Epithelial cell of proximal tubule (primary cell): ENCODE measurements at regions not wholly inside any gene's neighbourhood (a gene's known extent, or its start where the extent isn't known, plus 50 kb on each side); places are given as distances from the start of the nearest gene placed in this dataset.
"Not testable (repeated sequence)": the region's sequence is repeated elsewhere in the genome, so short reads cannot be mapped to it uniquely, and the experiment has no call there.

Experiments used
- DNase-seq: peaks from one replicate; pipeline ENCODE4 v3.0.0-alpha.2; 2011; ENCODE audit warnings: low read depth
- H3K4me3 ChIP-seq: 2 replicates; pipeline ENCODE4 v1.5.1; 2011; ENCODE audit warnings: low read depth, mild to moderate bottlenecking, low read length
- TF ChIP-seq, protein P1 (sequence below): conservative IDR thresholded peaks from 2 replicates; pipeline ENCODE4 v1.5.1; 2012; ENCODE audit warnings: low read depth, mild to moderate bottlenecking, low read length

DNA sequence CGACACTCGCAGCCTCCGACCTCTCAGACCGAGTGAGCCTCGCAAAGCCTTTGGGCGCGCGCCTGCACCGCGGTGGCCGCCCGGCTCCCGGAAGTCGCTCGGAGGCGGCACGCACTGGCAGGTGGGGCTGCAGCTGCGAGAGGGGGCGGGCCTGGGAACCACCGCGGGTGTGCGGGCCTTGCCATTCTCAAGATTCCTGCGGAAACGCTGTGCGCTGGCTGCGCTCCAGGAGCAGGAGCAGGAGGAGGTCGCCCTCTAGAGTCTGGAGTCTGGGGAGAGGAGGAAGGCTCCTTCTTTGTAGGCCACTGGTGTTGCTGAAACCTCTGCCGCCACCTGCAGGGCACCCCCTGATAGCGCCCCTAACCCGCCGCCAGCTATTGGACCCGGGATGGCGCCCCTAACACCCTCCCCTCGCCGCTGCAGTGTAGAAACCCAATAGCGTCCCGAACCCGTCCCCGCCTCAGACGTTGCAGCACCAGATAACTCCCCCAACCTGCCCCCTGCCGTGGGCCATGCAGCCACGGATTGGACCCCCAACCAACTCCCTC lies 230.6 kb downstream of the LIPI start:
- peak; percentile 23 for DNase-seq
- peak overlapping the region; percentile 57 for H3K4me3 ChIP-seq

DNA sequence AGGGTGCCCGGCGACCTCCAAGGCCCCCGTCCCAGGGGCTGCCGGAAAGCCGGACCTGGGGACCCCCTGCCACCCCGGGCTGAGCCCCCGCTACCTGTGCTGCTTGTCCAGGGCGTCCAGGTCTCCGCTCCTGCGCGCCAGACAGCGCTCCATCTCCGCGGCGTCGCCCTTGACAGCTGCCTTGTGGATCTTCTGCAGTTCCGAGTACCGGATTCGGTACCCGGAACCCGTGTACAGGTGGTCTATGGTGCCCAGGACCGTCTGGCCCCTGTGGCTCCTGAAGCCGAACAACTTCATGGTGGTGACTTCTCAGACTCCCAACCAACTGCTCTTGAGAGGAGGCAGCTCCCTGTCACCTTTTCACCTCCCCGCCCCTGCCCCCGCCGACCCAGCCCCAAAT lies 231.1 kb downstream of the LIPI start:
- peak overlapping the region; percentile 57 for H3K4me3 ChIP-seq

More for the DNA sequence above, 230.6 kb downstream of the LIPI start:
- TF ChIP-seq, protein P1, sequence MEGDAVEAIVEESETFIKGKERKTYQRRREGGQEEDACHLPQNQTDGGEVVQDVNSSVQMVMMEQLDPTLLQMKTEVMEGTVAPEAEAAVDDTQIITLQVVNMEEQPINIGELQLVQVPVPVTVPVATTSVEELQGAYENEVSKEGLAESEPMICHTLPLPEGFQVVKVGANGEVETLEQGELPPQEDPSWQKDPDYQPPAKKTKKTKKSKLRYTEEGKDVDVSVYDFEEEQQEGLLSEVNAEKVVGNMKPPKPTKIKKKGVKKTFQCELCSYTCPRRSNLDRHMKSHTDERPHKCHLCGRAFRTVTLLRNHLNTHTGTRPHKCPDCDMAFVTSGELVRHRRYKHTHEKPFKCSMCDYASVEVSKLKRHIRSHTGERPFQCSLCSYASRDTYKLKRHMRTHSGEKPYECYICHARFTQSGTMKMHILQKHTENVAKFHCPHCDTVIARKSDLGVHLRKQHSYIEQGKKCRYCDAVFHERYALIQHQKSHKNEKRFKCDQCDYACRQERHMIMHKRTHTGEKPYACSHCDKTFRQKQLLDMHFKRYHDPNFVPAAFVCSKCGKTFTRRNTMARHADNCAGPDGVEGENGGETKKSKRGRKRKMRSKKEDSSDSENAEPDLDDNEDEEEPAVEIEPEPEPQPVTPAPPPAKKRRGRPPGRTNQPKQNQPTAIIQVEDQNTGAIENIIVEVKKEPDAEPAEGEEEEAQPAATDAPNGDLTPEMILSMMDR, result peak; percentile 44

DNA sequence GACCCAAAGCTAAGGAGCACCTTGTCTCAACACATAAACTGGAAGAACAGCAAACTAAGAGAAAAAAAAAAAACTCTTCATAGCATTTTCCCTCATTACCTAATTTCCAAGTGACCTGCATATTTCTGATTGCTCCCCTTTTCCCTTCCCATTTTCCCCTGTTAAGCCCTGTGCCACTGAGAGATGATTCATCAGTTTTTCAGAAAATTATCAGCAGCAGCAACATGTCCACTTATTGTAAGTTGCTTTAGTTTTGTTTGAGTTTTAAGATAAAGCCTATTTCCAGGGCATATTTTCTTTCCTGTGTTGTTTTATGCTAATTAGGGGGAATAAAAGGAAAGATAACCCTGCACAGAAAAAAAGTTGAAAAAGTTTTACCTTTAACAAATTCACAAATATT lies 236.2 kb downstream of the LIPI start:
- not testable (repeated sequence) for DNase-seq, H3K4me3 ChIP-seq

More for the DNA sequence above, 231.1 kb downstream of the LIPI start:
- DNase-seq, result not testable (repeated sequence)

DNA sequence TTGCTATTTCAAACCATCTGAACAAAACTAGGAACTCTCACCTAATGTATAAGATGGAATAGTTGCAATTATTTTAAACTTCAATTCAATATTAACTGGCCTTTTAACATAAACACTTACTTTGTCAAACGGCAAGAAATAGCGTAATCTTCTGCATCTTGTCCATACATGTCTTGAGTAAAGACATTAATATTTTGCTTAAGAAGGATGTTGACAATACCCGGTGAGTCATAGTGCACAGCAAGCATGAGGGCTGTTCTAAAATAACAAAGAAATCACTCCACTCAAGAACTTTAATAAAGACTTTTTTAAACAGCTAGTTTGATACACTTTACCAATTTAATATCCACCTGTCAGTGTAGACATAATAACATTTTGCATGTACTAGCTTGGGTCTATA lies 240.9 kb downstream of the LIPI start:
- not testable (repeated sequence) for H3K4me3 ChIP-seq, DNase-seq

DNA sequence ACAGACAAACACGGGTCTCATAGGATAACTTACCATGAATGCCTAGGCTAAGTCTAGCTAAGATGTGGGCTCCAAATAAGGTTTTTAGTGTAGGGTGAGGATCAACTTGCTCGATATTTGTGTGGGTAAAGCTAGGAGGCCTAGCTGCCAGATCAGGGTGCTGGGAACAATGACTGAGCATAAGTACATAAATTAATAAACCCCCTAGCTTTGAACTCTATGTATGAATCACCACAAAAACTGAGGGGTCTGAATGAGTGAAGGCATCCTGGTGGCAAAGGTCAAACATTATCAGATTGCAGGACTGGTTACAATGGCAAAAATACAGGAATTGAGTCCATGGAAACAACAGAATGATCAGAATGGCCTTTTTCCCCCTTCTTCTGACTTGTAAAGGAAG lies 241.8 kb downstream of the LIPI start:
- H3K4me3 ChIP-seq, DNase-seq: not testable (repeated sequence)

DNA sequence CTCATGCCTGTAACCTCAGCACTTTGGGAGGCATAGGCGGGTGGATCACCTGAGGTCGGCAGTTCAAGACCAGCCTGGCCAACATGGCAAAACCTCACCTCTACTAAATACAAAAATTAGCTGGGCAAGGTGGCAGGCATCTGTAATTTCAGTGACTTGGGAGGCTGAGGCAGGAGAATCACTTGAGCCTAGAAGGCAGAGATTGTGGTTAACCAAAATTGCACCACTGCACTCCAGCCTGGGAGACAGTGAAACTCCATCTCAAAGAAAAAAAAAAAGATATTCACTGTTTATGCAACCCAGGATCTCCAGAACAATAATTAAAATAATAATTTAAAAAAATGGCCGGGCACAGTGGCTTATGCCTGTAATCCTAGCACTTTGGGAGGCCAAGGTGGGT lies 247.5 kb downstream of the LIPI start:
- H3K4me3 ChIP-seq, DNase-seq: not testable (repeated sequence)

DNA sequence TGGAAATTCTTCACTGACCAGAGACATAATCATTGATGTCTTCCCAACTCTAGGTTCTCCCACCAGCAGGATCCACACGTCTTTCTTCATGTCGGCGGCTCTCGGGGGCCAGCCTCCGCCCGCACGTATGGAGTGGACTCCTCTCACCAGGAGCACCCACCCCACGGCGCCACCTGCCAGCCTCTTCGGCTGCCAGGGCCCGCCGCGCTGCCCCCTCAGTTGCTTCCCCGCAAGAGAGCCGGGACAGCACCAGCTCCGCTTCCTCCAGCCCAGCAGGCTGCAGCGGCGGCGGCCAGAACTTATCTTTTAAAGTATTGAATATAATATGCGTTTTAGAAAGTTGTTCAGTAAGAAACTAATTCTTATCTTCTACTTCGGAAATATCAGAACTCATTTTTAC lies 273.5 kb downstream of the LIPI start:
- TF ChIP-seq, protein P1, result no peak
- no peak overlapping the region for H3K4me3 ChIP-seq

DNA sequence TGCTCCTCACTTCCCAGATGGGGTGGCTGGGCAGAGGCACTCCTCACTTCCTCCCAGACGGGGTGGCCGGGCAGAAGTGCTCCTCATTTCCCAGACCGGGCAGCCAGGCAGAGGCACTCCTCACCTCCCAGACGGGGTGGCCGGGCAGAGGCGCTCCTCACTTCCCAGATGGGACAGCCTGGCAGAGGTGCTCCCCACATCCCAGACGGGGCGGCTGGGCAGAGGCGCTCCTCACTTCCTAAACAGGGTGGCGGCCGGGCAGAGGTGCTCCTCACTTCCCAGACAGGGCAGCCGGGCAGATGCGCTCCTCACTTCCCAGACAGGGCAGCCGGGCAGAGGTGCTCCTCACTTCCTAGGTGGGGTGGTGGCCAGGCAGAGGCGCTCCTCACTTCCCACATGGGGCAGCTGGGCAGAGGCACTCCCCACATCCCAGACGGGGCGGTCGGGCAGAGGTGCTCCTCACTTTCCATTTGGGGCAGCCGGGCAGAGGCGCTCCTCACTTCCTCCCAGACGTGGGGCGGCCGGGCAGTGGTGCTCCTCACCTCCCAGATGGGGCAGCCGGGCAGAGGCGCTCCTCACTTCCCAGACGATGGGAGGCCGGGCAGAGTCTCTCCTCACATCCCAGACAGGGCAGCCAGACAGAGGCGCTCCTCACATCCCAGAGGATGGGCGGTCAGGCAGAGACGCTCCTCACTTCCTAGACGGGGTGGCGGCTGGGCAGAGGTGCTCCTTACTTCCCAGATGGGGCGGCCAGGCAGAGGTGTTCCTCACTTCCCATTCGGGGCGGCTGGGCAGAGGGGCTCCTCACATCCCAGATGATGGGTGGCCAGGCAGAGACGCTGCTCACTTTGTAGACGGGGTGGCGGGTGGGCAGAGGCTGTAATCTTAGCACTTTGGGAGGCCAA lies 274.5 kb downstream of the LIPI start:
- DNase-seq, H3K4me3 ChIP-seq: not testable (repeated sequence)

More for the DNA sequence above, 273.5 kb downstream of the LIPI start:
- no peak for DNase-seq

DNA sequence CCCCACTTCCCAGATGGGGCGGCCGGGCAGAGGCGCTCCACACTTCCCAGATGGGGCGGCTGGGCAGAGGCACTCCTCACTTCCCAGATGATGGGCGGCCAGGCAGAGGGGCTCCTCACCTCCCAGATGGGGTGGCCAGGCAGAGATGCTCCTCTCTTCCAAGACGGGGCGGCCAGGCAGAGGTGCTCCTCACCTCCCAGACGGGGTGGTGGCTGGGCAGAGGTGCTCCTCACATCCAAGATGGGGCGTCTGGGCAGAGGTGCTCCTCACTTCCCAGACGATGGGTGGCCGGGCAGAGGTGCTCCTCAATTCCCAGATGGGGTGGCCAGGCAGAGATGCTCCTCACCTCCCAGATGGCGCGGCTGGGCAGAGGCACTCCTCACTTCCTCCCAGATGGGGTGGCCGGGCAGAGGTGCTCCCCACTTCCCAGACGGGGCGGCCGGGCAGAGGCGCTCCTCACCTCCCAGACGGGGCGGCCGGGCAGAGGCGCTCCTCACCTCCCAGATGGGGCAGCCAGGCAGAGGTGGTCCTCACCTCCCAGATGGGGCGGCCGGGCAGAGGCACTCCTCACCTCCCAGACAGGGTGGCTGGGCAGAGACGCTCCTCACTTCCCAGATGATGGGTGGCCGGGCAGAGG lies 275.2 kb downstream of the LIPI start:
- H3K4me3 ChIP-seq, DNase-seq: not testable (repeated sequence)

DNA sequence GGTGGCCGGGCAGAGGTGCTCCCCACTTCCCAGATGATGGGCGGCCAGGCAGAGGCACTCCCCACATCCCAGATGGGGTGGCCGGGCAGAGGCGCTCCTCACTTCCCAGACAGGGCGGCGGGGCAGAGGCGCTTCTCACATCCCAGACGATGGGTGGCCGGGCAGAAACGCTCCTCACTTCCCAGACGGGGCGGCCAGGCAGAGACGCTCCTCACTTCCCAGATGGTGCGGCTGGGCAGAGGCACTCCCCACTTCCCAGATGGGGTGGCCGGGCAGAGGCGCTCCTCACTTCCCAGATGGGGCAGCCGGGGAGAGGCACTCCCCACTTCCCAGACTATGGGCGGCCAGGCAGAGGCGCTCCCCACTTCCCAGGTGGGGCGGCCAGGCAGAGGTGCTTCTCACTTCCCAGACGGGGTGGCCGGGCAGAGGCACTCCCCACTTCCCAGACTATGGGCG lies 275.8 kb downstream of the LIPI start:
- not testable (repeated sequence) for H3K4me3 ChIP-seq, DNase-seq

DNA sequence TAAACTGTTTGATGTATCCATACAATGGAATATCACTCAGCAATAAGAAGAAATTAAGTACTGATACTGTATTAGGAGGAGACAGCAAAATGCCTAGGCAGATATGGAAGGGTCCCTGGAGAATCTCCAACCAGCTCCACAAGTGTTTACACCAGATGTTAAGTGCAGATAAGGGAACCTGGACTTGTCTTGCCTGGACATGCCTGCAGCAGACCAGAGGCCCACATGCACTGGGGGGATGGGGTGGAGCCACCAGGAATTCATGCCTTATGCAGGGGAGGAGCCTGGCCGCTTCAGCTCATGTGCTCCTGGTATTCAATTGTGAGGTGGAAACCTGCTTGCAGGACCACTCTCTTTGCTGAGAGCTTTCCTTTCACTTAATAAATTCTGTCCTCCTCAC lies 287.6 kb downstream of the LIPI start:
- DNase-seq, H3K4me3 ChIP-seq: not testable (repeated sequence)

DNA sequence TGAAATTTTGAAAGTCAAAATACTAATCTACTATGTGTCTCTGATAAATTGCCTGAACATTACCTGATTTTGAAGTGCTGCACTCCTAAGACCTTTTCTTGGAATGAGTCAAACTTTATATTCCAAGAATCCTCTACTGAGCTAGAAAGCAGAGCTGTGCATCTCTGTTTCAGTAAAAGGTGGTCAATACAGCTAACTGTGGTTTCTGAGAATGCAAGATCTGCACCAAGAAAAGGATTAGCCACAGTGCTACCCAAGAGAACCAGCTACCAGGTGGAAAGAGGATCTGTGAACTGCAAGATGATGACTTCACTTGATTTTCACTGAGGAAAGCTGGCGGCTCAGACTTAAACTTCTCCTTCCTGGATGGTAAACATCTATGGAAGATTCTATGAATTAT lies 289.3 kb downstream of the LIPI start:
- not testable (repeated sequence) for DNase-seq

DNA sequence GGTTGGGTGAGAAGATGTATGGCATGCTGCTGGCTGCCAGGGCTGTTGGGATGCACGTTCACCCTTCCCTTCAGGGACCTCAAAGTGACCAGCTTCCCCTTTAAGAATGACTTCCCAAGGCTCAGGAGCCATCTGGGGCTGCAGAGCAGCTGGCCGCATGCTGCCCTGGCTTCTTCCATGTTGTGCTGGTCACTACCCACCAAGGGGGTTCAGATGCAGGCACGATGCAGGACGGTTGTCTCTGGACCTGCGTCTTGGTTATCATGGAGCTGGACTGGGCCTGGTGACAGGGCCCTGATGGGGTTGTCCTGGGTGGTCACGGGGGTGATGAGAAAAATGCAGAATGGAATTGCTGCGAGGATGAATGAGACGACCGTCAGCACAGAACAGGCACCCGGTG lies 297.8 kb downstream of the POTED start:
- H3K4me3 ChIP-seq, DNase-seq: not testable (repeated sequence)

More for the DNA sequence above, 289.3 kb downstream of the LIPI start:
- not testable (repeated sequence) for H3K4me3 ChIP-seq

DNA sequence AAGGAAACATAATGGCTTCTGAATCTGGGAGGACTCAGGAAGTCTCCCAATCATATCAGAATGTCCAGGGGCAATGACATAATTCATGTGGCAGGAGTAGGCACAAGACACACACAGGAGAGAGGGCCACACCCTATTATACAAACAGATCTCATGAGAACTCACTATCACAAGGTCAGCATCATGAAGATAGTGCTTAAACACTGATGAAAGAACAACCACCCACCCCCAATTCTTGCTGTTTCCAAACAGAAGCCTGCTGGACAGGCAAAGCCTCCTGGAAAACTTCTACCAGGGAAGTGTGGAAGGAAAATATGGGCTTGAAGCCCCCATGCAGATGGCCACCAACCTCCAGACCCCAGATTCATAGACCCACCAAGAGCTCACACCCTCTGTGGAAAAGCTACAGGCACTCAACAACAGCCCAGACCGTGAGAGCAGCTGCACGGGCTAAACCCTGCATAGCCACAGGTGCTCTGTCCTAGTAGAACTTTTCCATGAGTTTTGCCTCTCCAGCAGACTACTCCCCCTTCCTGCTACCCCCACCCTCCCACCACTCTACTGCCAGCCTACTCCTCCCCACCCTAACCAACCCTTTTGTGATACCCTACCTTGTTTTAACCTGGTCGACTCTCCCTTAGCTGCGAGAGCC lies 287.1 kb downstream of the POTED start:
- DNase-seq, H3K4me3 ChIP-seq: not testable (repeated sequence)

DNA sequence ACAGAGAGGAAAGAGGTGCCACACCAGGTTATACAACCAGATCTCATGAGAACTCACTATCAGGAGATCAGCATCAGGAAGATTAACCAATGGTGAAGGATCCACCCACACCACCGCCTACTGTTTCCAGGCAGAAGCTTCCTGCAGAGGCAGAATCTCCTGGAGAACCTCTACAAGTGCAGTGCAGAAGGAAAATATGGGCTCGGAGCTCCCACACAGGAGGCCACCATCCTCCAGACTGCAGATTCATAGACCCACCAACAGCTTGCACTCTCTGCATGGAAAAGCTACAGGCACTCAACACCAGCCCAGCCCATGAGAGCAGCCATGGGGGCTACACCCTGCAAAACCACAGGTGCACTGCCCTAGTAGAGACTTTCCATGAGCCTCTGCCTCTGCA lies 284.0 kb downstream of the POTED start:
- DNase-seq, H3K4me3 ChIP-seq: not testable (repeated sequence)

DNA sequence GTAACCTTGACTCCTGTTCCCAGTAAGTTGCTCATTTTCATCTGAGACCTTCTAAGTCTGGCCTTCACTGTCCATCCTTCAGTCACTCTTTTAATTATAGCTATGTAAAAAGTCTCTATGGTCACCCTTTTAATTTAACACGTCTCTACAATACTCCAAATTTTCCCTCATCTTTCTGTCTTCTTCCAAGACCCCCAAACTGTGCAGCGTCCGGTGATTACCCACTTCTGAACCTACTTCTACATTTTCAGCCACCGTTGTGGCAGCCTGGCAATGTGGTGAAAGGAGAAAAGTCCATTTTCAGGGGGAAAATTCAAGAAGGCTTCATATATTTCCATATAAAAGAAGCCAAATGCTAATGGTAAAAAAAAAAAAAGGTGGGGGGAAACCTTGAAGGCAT lies 283.4 kb downstream of the POTED start:
- not testable (repeated sequence) for DNase-seq, H3K4me3 ChIP-seq
